Liver (tissue), 8 donors: ENCODE measurements at regions not wholly inside any gene's neighbourhood (a gene's known extent, or its start where the extent isn't known, plus 50 kb on each side); places are given as distances from the start of the nearest gene placed in this dataset.

Source experiments
- DNase-seq: peaks from one replicate; pipeline ENCODE4 v3.0.0-alpha.2; 2017; ENCODE audit warnings: low spot score
- H3K27ac ChIP-seq, 2 donors: one replicate each; pipeline ENCODE4 v1.7.0; 2013; ENCODE audit warnings: inconsistent platforms in 2 of 2, low read length in 2 of 2, control low read depth in 1 of 2, low read depth in 1 of 2, mild to moderate bottlenecking in 1 of 2
- H3K27me3 ChIP-seq, 4 donors: one replicate each; pipeline versions ENCODE4 v1.6.1 to v1.7.0; 2013; ENCODE audit warnings: low read length in 3 of 4, inconsistent platforms in 1 of 4, mild to moderate bottlenecking in 1 of 4, moderate library complexity in 1 of 4; ENCODE audit not compliant: control insufficient read depth in 4 of 4, insufficient read depth in 4 of 4
- H3K36me3 ChIP-seq, 4 donors: one replicate each; pipeline versions ENCODE4 v1.6.1 to v1.7.0; 2013; ENCODE audit warnings: low read length in 3 of 4, mild to moderate bottlenecking in 3 of 4, low read depth in 1 of 4, moderate library complexity in 1 of 4; ENCODE audit not compliant: control insufficient read depth in 4 of 4, insufficient read depth in 3 of 4
- H3K4me1 ChIP-seq, 4 donors: one replicate each; pipeline versions ENCODE4 v1.6.1 to v1.7.0; 2013; ENCODE audit warnings: low read length in 3 of 4, mild to moderate bottlenecking in 3 of 4, moderate library complexity in 1 of 4; ENCODE audit not compliant: control insufficient read depth in 4 of 4, insufficient read depth in 4 of 4
- H3K4me3 ChIP-seq, 3 donors: one replicate each; pipeline versions ENCODE4 v1.6.1 to v1.7.0; 2013; ENCODE audit warnings: low read length in 3 of 3, control low read depth in 1 of 3, low read depth in 1 of 3, mild to moderate bottlenecking in 1 of 3
- H3K9ac ChIP-seq, 2 donors: one replicate each; pipeline ENCODE4 v1.7.0; 2013; ENCODE audit warnings: low read length in 2 of 2, mild to moderate bottlenecking in 2 of 2, moderate library complexity in 2 of 2, control low read depth in 1 of 2, low read depth in 1 of 2
- H3K9me3 ChIP-seq, 4 donors: one replicate each; pipeline versions ENCODE4 v1.6.1 to v1.7.0; 2013; ENCODE audit warnings: low read length in 3 of 4; ENCODE audit not compliant: control insufficient read depth in 4 of 4
- ATF3 ChIP-seq: IDR thresholded peaks from 2 replicates; pipeline ENCODE4 v1.6.1; 2016; ENCODE audit warnings: antibody characterized with exemption
- EGR1 ChIP-seq, 2 donors: IDR thresholded peaks; 2 replicates each; pipeline ENCODE4 v1.6.1; 2016 to 2018; ENCODE audit warnings: antibody characterized with exemption in 2 of 2, low read depth in 2 of 2
- FOXA1 ChIP-seq: IDR thresholded peaks from 2 replicates; pipeline ENCODE4 v1.6.1; 2016; ENCODE audit warnings: antibody characterized with exemption
- FOXA2 ChIP-seq: IDR thresholded peaks from 2 replicates; pipeline ENCODE4 v1.6.1; 2016; ENCODE audit warnings: antibody characterized with exemption
- GABPA ChIP-seq, 2 donors: IDR thresholded peaks in 1 of 2; conservative IDR thresholded peaks in 1 of 2; 2 replicates each; pipeline ENCODE4 v1.6.1; 2016; ENCODE audit warnings: antibody characterized with exemption in 2 of 2, mild to moderate bottlenecking in 1 of 2, moderate library complexity in 1 of 2
- HNF4A ChIP-seq, 2 donors: conservative IDR thresholded peaks; 2 replicates each; pipeline ENCODE4 v1.6.1; 2016; ENCODE audit warnings: antibody characterized with exemption in 2 of 2, mild to moderate bottlenecking in 2 of 2
- HNF4G ChIP-seq: IDR thresholded peaks from 2 replicates; pipeline ENCODE4 v1.6.1; 2016; ENCODE audit warnings: antibody characterized with exemption
- JUND ChIP-seq, 2 donors: IDR thresholded peaks; 2 replicates each; pipeline ENCODE4 v1.6.1; 2016; ENCODE audit warnings: antibody characterized with exemption in 2 of 2
- MAX ChIP-seq: IDR thresholded peaks from 2 replicates; pipeline ENCODE4 v1.6.1; 2016; ENCODE audit warnings: antibody characterized with exemption
- NR2F2 ChIP-seq: IDR thresholded peaks from 2 replicates; pipeline ENCODE4 v1.6.1; 2016; ENCODE audit warnings: antibody characterized with exemption
- RAD21 ChIP-seq, 2 donors: IDR thresholded peaks; 2 replicates each; pipeline ENCODE4 v1.6.1; 2016; ENCODE audit warnings: antibody characterized with exemption in 2 of 2, mild to moderate bottlenecking in 2 of 2
- RXRA ChIP-seq, 2 donors: IDR thresholded peaks; 2 replicates each; pipeline ENCODE4 v1.6.1; 2017 to 2018; ENCODE audit warnings: antibody characterized with exemption in 2 of 2, mild to moderate bottlenecking in 1 of 2
- SP1 ChIP-seq: IDR thresholded peaks from 2 replicates; pipeline ENCODE4 v1.6.1; 2018; ENCODE audit warnings: antibody characterized with exemption, mild to moderate bottlenecking
- TAF1 ChIP-seq: conservative IDR thresholded peaks from 2 replicates; pipeline ENCODE4 v1.6.1; 2016; ENCODE audit warnings: antibody characterized with exemption, mild to moderate bottlenecking
- YY1 ChIP-seq: IDR thresholded peaks from 2 replicates; pipeline ENCODE4 v1.6.1; 2016; ENCODE audit warnings: antibody characterized with exemption, mild to moderate bottlenecking
- ZBTB33 ChIP-seq: IDR thresholded peaks from 2 replicates; pipeline ENCODE4 v1.6.1; 2016; ENCODE audit warnings: antibody characterized with exemption
- WGBS: extraction: QIAGEN DNeasy Blood & Tissue Kit; methylation state at CpG from one replicate; pipeline ENCODE4 v1.1.7; 2013; 5-methylcytosine and 5-hydroxymethylcytosine counted together
- TF ChIP-seq, protein P1 (sequence below): IDR thresholded peaks from 2 replicates; pipeline ENCODE4 v1.6.1; 2016; ENCODE audit warnings: antibody characterized with exemption, mild to moderate bottlenecking
- TF ChIP-seq, protein P2 (sequence below): fragments of 150-350 bp; IDR thresholded peaks from 2 replicates; pipeline ENCODE4 v1.5.1; 2017; ENCODE audit warnings: improper control_type of control experiment, low read depth, low read length; ENCODE audit not compliant: missing input control
- donor health status: healthy.
- donor health status: healthy.
- donor health status: healthy.
- donor health status: healthy.
- donor health status: healthy.

- no peak overlapping the region for H3K27ac ChIP-seq
- H3K27me3 ChIP-seq = no peaks in the 10 kb centered on the region
- H3K4me3 ChIP-seq = no peak overlapping the region
- no peak for DNase-seq
- no peak for TF ChIP-seq YY1
- TF ChIP-seq FOXA1 = no peak
- TF ChIP-seq NR2F2 = no peak
- no peak for TF ChIP-seq ZBTB33
- no peak for TF ChIP-seq FOXA2
- TF ChIP-seq SP1 = no peak
- TF ChIP-seq JUND (IDR thresholded peaks at IDR 0.05) = no peak
- TF ChIP-seq, protein P1, sequence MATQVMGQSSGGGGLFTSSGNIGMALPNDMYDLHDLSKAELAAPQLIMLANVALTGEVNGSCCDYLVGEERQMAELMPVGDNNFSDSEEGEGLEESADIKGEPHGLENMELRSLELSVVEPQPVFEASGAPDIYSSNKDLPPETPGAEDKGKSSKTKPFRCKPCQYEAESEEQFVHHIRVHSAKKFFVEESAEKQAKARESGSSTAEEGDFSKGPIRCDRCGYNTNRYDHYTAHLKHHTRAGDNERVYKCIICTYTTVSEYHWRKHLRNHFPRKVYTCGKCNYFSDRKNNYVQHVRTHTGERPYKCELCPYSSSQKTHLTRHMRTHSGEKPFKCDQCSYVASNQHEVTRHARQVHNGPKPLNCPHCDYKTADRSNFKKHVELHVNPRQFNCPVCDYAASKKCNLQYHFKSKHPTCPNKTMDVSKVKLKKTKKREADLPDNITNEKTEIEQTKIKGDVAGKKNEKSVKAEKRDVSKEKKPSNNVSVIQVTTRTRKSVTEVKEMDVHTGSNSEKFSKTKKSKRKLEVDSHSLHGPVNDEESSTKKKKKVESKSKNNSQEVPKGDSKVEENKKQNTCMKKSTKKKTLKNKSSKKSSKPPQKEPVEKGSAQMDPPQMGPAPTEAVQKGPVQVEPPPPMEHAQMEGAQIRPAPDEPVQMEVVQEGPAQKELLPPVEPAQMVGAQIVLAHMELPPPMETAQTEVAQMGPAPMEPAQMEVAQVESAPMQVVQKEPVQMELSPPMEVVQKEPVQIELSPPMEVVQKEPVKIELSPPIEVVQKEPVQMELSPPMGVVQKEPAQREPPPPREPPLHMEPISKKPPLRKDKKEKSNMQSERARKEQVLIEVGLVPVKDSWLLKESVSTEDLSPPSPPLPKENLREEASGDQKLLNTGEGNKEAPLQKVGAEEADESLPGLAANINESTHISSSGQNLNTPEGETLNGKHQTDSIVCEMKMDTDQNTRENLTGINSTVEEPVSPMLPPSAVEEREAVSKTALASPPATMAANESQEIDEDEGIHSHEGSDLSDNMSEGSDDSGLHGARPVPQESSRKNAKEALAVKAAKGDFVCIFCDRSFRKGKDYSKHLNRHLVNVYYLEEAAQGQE = no peak
- TF ChIP-seq HNF4A (conservative IDR thresholded peaks at IDR 0.05) = no peak
- TF ChIP-seq GABPA (IDR thresholded peaks at IDR 0.05 in 1 of 2, conservative IDR thresholded peaks at IDR 0.05 in 1 of 2) = no peak
- no peak for TF ChIP-seq RXRA (IDR thresholded peaks at IDR 0.05)
- TF ChIP-seq HNF4G = no peak
- 48% methylated on average over 1 of the region's 1 CpG for WGBS
- H3K9me3 ChIP-seq = no peaks in the 10 kb centered on the region
- H3K9ac ChIP-seq = no peak overlapping the region
- H3K36me3 ChIP-seq = no peaks in the 10 kb centered on the region
- H3K4me1 ChIP-seq = no peaks in the 10 kb centered on the region
Measured at GRCh38 chr6:156378853-156379252, 398.3 kb upstream of the ARID1B start.

DNA sequence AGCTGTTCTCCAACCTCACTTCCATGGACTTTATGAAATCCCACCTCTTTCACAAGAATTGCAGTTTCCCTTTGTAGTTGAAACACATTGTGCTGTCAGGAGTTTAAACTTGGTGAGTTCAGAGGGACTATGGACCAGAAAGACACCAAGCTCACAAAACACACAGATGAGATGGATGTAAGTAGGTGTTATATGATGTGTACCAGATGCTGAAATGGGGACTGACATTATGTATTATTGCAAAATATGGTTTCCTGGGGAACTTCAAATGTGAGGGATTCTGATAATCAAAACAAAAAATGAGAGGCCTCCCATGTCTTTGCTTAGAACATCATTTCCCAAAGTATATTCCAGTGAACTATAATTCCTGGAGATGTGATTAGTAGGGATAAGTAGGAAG is 401.1 kb upstream of the ARID1B start:
- no peak for DNase-seq
- Histone ChIP-seq H3K36me3 (no peaks in the 10 kb centered on the region), H3K4me1 (no peaks in the 10 kb centered on the region), H3K9me3 (no peaks in the 10 kb centered on the region), H3K27me3 (no peaks in the 10 kb centered on the region), H3K4me3 (no peak overlapping the region), H3K27ac (no peak overlapping the region), H3K9ac (no peak overlapping the region)
- TF ChIP-seq, protein P1 = no peak
- TF ChIP-seq SP1 = no peak
- TF ChIP-seq, protein P2, sequence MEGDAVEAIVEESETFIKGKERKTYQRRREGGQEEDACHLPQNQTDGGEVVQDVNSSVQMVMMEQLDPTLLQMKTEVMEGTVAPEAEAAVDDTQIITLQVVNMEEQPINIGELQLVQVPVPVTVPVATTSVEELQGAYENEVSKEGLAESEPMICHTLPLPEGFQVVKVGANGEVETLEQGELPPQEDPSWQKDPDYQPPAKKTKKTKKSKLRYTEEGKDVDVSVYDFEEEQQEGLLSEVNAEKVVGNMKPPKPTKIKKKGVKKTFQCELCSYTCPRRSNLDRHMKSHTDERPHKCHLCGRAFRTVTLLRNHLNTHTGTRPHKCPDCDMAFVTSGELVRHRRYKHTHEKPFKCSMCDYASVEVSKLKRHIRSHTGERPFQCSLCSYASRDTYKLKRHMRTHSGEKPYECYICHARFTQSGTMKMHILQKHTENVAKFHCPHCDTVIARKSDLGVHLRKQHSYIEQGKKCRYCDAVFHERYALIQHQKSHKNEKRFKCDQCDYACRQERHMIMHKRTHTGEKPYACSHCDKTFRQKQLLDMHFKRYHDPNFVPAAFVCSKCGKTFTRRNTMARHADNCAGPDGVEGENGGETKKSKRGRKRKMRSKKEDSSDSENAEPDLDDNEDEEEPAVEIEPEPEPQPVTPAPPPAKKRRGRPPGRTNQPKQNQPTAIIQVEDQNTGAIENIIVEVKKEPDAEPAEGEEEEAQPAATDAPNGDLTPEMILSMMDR = no peak
- no peak for TF ChIP-seq ATF3
- no peak for TF ChIP-seq EGR1 (IDR thresholded peaks at IDR 0.05; ENCODE audit: low read depth in 2 of 2)
- TF ChIP-seq MAX = no peak
- TF ChIP-seq JUND (IDR thresholded peaks at IDR 0.05) = no peak
- TF ChIP-seq YY1 = no peak
- TF ChIP-seq FOXA2 = no peak
- no peak for TF ChIP-seq HNF4G
- no peak for TF ChIP-seq TAF1
- TF ChIP-seq RAD21 (IDR thresholded peaks at IDR 0.05) = no peak
- no peak for TF ChIP-seq HNF4A (conservative IDR thresholded peaks at IDR 0.05)
